ENCODE measurements at regions not wholly inside any gene's neighbourhood (a gene's known extent, or its start where the extent isn't known, plus 50 kb on each side); places are given as distances from the start of the nearest gene placed in this dataset.
"Not testable (repeated sequence)": the region's sequence is repeated elsewhere in the genome, so short reads cannot be mapped to it uniquely, and the experiment has no call there.

GRCh38 chr3:144708437-144708836 is 736.8 kb downstream of the DIPK2A start:
- H3K4me1 Mint-ChIP-seq (ENCODE audit: low read depth, unreplicated experiment), result no peaks in the 10 kb centered on the region
- no peak overlapping the region for H3K27ac Mint-ChIP-seq (ENCODE audit: unreplicated experiment)
- TF ChIP-seq CTCF (IDR thresholded peaks at IDR 0.05; ENCODE audit: partially characterized antibody, unreplicated experiment), result no peak
- H3K4me3 Mint-ChIP-seq (ENCODE audit: unreplicated experiment), result no peak overlapping the region
- no peaks in the 10 kb centered on the region for H3K9me3 Mint-ChIP-seq (ENCODE audit: unreplicated experiment)
- no peak for DNase-seq
- H3K27me3 Mint-ChIP-seq (ENCODE audit: unreplicated experiment), result no peaks in the 10 kb centered on the region
- no peaks in the 10 kb centered on the region for H3K36me3 Mint-ChIP-seq (ENCODE audit: unreplicated experiment)

- no peaks in the 10 kb centered on the region for H3K36me3 Mint-ChIP-seq (ENCODE audit: unreplicated experiment)
- no peak overlapping the region for H3K27ac Mint-ChIP-seq (ENCODE audit: unreplicated experiment)
- no peak overlapping the region for H3K4me3 Mint-ChIP-seq (ENCODE audit: unreplicated experiment)
- H3K9me3 Mint-ChIP-seq (ENCODE audit: unreplicated experiment), result no peaks in the 10 kb centered on the region
- H3K27me3 Mint-ChIP-seq (ENCODE audit: unreplicated experiment), result no peaks in the 10 kb centered on the region
- no peak for TF ChIP-seq CTCF (IDR thresholded peaks at IDR 0.05; ENCODE audit: partially characterized antibody, unreplicated experiment)
- no peak for DNase-seq
- no peaks in the 10 kb centered on the region for H3K4me1 Mint-ChIP-seq (ENCODE audit: low read depth, unreplicated experiment)
Observed at GRCh38 chr3:144737281-144737680, 765.7 kb downstream of the DIPK2A start.

- no peak for DNase-seq
- no peaks in the 10 kb centered on the region for H3K36me3 Mint-ChIP-seq (ENCODE audit: unreplicated experiment)
- no peak overlapping the region for H3K27ac Mint-ChIP-seq (ENCODE audit: unreplicated experiment)
- H3K4me1 Mint-ChIP-seq (ENCODE audit: low read depth, unreplicated experiment), result no peaks in the 10 kb centered on the region
- no peak for TF ChIP-seq CTCF (IDR thresholded peaks at IDR 0.05; ENCODE audit: partially characterized antibody, unreplicated experiment)
- H3K9me3 Mint-ChIP-seq (ENCODE audit: unreplicated experiment), result peaks cover 1% of the 10 kb centered on the region
- no peaks in the 10 kb centered on the region for H3K27me3 Mint-ChIP-seq (ENCODE audit: unreplicated experiment)
- no peak overlapping the region for H3K4me3 Mint-ChIP-seq (ENCODE audit: unreplicated experiment)
Observed at GRCh38 chr3:144743225-144743668, 771.6 kb downstream of the DIPK2A start.

GRCh38 chr3:144744473-144744872 is 772.9 kb downstream of the DIPK2A start:
- H3K4me3 Mint-ChIP-seq (ENCODE audit: unreplicated experiment), result no peak overlapping the region
- DNase-seq, result no peak
- TF ChIP-seq CTCF (IDR thresholded peaks at IDR 0.05; ENCODE audit: partially characterized antibody, unreplicated experiment), result no peak
- no peak overlapping the region for H3K27ac Mint-ChIP-seq (ENCODE audit: unreplicated experiment)
- H3K4me1 Mint-ChIP-seq (ENCODE audit: low read depth, unreplicated experiment), result no peaks in the 10 kb centered on the region
- no peaks in the 10 kb centered on the region for H3K36me3 Mint-ChIP-seq (ENCODE audit: unreplicated experiment)
- H3K27me3 Mint-ChIP-seq (ENCODE audit: unreplicated experiment), result no peaks in the 10 kb centered on the region
- H3K9me3 Mint-ChIP-seq (ENCODE audit: unreplicated experiment), result peaks cover 1% of the 10 kb centered on the region

GRCh38 chr3:144746631-144747030 is 775.0 kb downstream of the DIPK2A start:
- Mint-ChIP-seq H3K36me3 (ENCODE audit: unreplicated experiment) (no peaks in the 10 kb centered on the region), H3K9me3 (ENCODE audit: unreplicated experiment) (peaks cover 1% of the 10 kb centered on the region), H3K4me1 (ENCODE audit: low read depth, unreplicated experiment) (no peaks in the 10 kb centered on the region)

GRCh38 chr3:144749536-144750253 is 778.1 kb downstream of the DIPK2A start:
- not testable (repeated sequence) for H3K4me3 Mint-ChIP-seq (ENCODE audit: unreplicated experiment); H3K27me3 Mint-ChIP-seq (ENCODE audit: unreplicated experiment); H3K36me3 Mint-ChIP-seq (ENCODE audit: unreplicated experiment); H3K4me1 Mint-ChIP-seq (ENCODE audit: low read depth, unreplicated experiment); H3K27ac Mint-ChIP-seq (ENCODE audit: unreplicated experiment); H3K9me3 Mint-ChIP-seq (ENCODE audit: unreplicated experiment); DNase-seq

More at GRCh38 chr3:144746631-144747030, 775.0 kb downstream of the DIPK2A start:
- no peak for DNase-seq
- Mint-ChIP-seq H3K27me3 (ENCODE audit: unreplicated experiment) (no peaks in the 10 kb centered on the region), H3K27ac (ENCODE audit: unreplicated experiment) (no peak overlapping the region), H3K4me3 (ENCODE audit: unreplicated experiment) (no peak overlapping the region)
- TF ChIP-seq CTCF (IDR thresholded peaks at IDR 0.05; ENCODE audit: partially characterized antibody, unreplicated experiment), result no peak

Data from glutamatergic neuron (in vitro differentiated cells).